ENCODE measurements at regions not wholly inside any gene's neighbourhood (a gene's known extent, or its start where the extent isn't known, plus 50 kb on each side); places are given as distances from the start of the nearest gene placed in this dataset.

GRCh38 chr12:45666396-45666795, 63.1 kb upstream of the ARID2 start:
- peak overlapping the region; percentile 5 for H3K27ac Mint-ChIP-seq
- no peaks in the 10 kb centered on the region for H3K36me3 Mint-ChIP-seq (ENCODE audit: low read depth)
- H3K4me1 Mint-ChIP-seq (ENCODE audit: low read depth), result peaks cover 7% of the 10 kb centered on the region
- intact Hi-C loops (cut with micrococcal nuclease), result no loop called here
- H3K9me3 Mint-ChIP-seq, result no peaks in the 10 kb centered on the region
- no peak overlapping the region for H3K4me3 Mint-ChIP-seq
- H3K27me3 Mint-ChIP-seq, result no peaks in the 10 kb centered on the region

- Mint-ChIP-seq H3K27me3 (no peaks in the 10 kb centered on the region), H3K4me1 (ENCODE audit: low read depth) (peaks cover 7% of the 10 kb centered on the region), H3K27ac (no peak overlapping the region), H3K36me3 (ENCODE audit: low read depth) (no peaks in the 10 kb centered on the region), H3K4me3 (no peak overlapping the region), H3K9me3 (no peaks in the 10 kb centered on the region)
- intact Hi-C loops (cut with micrococcal nuclease), result no loop called here
Measured at GRCh38 chr12:45666816-45667215, 62.7 kb upstream of the ARID2 start.

- Mint-ChIP-seq H3K4me1 (ENCODE audit: low read depth) (peaks cover 7% of the 10 kb centered on the region), H3K36me3 (ENCODE audit: low read depth) (no peaks in the 10 kb centered on the region), H3K27ac (no peak overlapping the region), H3K27me3 (no peaks in the 10 kb centered on the region), H3K9me3 (no peaks in the 10 kb centered on the region), H3K4me3 (no peak overlapping the region)
- intact Hi-C loops (cut with micrococcal nuclease), result no loop called here
Measured at GRCh38 chr12:45667761-45668160, 61.7 kb upstream of the ARID2 start.

GRCh38 chr12:45668641-45669040, 60.9 kb upstream of the ARID2 start:
- Mint-ChIP-seq H3K36me3 (ENCODE audit: low read depth) (no peaks in the 10 kb centered on the region), H3K27me3 (no peaks in the 10 kb centered on the region), H3K27ac (no peak overlapping the region), H3K4me3 (no peak overlapping the region), H3K4me1 (ENCODE audit: low read depth) (peaks cover 7% of the 10 kb centered on the region), H3K9me3 (no peaks in the 10 kb centered on the region)
- intact Hi-C loops (cut with micrococcal nuclease), result no loop called here

DNA sequence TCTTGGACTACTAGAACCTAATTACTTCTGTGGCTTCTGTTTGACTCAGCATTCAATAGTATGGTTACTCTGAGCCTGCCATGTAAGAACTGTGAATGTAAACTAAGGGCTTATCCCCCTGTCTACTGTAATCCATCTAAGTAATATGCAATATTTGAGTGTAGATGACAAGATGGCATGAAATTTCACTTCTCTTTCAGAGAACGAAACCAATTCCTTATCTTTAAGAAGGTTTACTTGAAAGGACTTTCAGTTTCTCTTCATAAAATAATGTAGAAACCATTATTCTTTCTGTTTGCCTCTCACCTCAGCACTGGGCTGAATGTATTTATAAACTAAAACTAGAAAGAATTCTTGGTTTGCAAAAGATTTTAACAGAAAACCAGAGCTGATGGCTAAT, 60.4 kb upstream of the ARID2 start:
- no peak overlapping the region for H3K27ac Mint-ChIP-seq
- H3K4me1 Mint-ChIP-seq (ENCODE audit: low read depth), result peaks cover 7% of the 10 kb centered on the region
- H3K4me3 Mint-ChIP-seq, result no peak overlapping the region
- H3K9me3 Mint-ChIP-seq, result no peaks in the 10 kb centered on the region
- H3K36me3 Mint-ChIP-seq (ENCODE audit: low read depth), result no peaks in the 10 kb centered on the region
- intact Hi-C loops (cut with micrococcal nuclease), result no loop called here
- no peaks in the 10 kb centered on the region for H3K27me3 Mint-ChIP-seq

DNA sequence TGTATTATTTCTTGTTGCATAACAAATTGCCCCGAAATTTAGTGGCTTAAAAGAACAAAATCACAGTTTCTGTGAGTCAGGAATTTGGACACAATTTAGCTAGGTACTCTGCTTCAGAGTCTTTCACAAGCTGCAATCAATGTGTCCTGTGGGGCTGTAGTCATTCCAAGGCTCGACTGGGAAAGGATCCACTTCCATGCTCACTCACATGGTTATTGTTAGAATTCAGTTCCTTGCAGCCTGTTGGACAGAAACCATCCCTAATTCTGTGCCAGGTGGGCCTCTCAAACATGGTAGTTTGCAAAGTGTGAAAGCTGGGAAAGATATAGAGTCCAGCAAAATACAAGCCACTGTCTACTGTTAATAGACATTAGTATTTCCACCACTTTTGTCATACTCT, 59.7 kb upstream of the ARID2 start:
- Mint-ChIP-seq H3K4me3 (no peak overlapping the region), H3K36me3 (ENCODE audit: low read depth) (no peaks in the 10 kb centered on the region), H3K27me3 (no peaks in the 10 kb centered on the region), H3K4me1 (ENCODE audit: low read depth) (peaks cover 7% of the 10 kb centered on the region), H3K9me3 (no peaks in the 10 kb centered on the region), H3K27ac (no peak overlapping the region)
- intact Hi-C loops (cut with micrococcal nuclease), result no loop called here

- no peaks in the 10 kb centered on the region for H3K27me3 Mint-ChIP-seq
- intact Hi-C loops (cut with micrococcal nuclease), result no loop called here
- H3K9me3 Mint-ChIP-seq, result no peaks in the 10 kb centered on the region
- no peak overlapping the region for H3K4me3 Mint-ChIP-seq
- H3K27ac Mint-ChIP-seq, result no peak overlapping the region
- H3K4me1 Mint-ChIP-seq (ENCODE audit: low read depth), result peaks cover 7% of the 10 kb centered on the region
- no peaks in the 10 kb centered on the region for H3K36me3 Mint-ChIP-seq (ENCODE audit: low read depth)
Measured at GRCh38 chr12:45670346-45671065, 59.0 kb upstream of the ARID2 start.

DNA sequence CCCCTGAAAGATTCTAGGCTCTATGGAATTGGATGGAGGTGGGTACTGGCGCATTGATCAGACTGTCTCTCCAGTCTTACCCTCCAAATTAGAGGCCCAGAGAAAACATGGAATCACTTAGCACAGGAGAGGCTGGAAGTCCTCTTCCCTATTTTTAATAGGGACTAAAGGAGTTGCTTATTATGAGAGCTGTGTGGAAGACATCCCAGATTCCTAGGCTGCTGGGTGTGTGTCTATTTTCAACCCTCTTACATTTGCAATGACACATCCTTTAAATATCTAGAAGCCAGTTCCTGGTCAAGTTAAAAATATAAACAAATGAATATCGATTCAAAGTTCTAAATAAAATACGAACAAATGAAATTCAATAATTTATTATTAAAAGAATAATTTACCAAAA, 58.3 kb upstream of the ARID2 start:
- Mint-ChIP-seq H3K4me1 (ENCODE audit: low read depth) (peaks cover 7% of the 10 kb centered on the region), H3K4me3 (no peak overlapping the region), H3K27me3 (no peaks in the 10 kb centered on the region), H3K27ac (no peak overlapping the region), H3K36me3 (ENCODE audit: low read depth) (no peaks in the 10 kb centered on the region), H3K9me3 (no peaks in the 10 kb centered on the region)
- intact Hi-C loops (cut with micrococcal nuclease), result no loop called here

DNA sequence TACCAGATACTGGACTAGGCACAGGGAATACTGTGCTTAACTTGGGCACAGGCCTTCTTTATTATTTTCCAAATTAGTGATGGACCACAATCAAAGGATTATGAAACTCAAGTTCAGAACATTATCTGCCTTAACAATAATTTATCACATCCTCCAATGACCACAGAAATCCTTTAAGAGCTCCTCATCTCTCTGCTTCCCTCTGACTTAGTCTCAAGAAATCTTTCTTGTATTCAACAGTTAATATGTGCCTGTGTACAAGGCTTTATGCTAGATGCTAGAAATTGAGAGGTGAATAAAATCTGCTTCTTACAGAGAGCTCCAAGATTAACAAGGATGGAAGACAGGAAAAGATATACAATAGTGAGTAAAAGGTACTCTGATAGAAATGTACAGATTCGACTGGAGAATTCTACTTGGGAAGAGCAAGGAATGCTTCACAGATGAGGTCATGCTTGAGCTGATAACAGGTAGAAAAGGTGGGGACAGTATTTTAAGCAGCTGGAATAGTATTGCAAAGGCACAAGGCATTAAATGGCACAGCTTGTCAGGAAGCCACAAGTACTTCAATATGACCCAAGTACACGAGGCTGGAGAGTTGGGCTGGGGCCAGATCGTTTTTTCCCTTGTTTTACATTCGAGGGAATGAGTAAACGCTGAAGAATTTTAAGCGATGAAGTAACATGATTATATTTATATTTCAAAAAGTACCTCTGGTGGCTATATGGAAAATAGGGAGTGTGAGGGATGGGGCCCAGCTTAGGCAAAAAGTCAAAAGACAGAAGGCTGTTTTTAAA, 55.1 kb upstream of the ARID2 start:
- Mint-ChIP-seq H3K9me3 (no peaks in the 10 kb centered on the region), H3K27me3 (no peaks in the 10 kb centered on the region), H3K4me3 (no peak overlapping the region), H3K36me3 (ENCODE audit: low read depth) (no peaks in the 10 kb centered on the region), H3K4me1 (ENCODE audit: low read depth) (no peaks in the 10 kb centered on the region), H3K27ac (no peak overlapping the region)
- intact Hi-C loops (cut with micrococcal nuclease), result no loop called here

DNA sequence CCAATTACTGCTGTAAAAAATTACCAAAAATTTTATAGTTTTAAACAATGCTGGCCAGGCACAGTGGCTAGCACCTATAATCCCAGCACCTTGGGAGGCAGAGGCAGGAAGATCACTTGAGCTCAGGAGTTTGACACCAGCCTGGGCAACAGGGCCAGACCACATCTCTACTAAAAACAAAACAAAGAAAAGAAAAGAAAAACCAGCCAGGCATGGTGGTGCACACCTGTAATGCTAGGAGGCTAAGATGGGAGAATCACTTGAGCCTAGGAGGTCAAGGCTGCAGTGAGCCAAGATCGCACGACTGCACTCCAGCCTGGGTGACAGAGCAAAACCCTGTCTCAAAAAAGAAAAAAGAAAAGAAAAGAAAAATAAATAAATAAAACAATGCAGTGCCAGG, 54.0 kb upstream of the ARID2 start:
- intact Hi-C loops (cut with micrococcal nuclease), result no loop called here
- Mint-ChIP-seq H3K4me1 (ENCODE audit: low read depth) (no peaks in the 10 kb centered on the region), H3K9me3 (no peaks in the 10 kb centered on the region)

More for the DNA sequence above, 54.0 kb upstream of the ARID2 start:
- no peaks in the 10 kb centered on the region for H3K36me3 Mint-ChIP-seq (ENCODE audit: low read depth)
- no peak overlapping the region for H3K4me3 Mint-ChIP-seq
- no peak overlapping the region for H3K27ac Mint-ChIP-seq
- no peaks in the 10 kb centered on the region for H3K27me3 Mint-ChIP-seq
